ENCODE measurements at regions not wholly inside any gene's neighbourhood (a gene's known extent, or its start where the extent isn't known, plus 50 kb on each side); places are given as distances from the start of the nearest gene placed in this dataset.

DNA sequence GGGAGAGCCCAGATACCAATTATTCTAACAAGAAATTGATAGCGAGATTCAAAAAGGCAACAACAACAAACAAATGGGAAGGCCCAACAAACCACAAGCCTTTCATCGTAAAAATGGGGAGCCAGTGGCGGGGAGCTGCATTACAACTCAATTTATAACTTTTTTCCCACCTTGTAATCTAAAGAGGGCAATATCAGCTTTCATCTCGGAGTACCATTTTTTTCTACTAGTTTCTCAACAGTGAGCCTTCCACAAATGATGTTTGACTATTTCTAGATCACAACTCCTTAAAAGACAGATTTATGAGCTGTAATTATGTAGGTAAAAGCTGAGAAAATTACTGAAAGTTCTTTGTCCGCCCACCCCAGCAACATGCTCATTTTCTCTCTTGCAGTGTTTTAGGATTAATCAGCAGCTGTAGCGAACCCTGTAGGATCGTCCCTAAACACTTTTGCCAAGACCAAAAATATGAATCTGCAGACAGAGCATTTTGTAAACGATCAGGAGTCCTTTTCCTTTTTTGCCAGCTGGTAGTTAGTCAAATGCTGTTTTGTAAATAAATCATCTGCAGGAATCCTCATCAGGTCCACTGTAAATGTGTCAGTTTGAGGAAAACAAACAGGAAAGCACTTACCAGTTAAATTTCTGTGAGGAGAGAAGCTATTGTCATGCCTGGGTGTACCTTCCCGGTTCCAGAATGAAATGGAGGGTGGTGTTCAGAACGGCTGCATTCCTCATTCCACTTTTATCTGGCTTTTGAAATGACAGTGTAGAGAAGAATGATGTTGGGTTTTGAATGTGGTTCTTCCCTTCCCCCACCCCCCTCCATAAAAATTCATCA lies 53.2 kb downstream of the EEF1B2 start:
- peak; percentile 91 for DNase-seq

GRCh38 chr2:206213514-206213845 lies 53.8 kb downstream of the EEF1B2 start:
- DNase-seq = no peak

DNA sequence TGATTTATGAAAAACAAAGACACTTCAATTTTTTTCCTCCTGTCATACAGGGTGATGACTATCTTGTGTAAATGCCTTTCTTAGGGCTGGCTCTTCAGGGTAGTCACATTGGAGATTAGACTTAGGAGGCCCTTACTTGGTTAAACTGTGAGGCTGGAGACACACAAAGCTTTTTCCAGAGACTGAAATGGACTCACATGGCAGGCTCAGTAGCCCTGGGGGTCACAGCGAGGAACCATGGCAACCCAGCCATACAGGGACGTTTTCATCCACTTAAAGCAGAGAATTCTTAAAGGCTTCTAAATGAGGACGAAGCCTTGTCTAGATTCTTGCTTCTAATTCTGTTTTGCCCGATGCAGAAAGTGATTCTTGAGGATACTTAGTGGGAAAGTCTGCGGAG lies 57.3 kb upstream of the ZDBF2 start:
- DNase-seq = no peak

GRCh38 chr2:206217743-206218142 lies 56.7 kb upstream of the ZDBF2 start:
- peak; percentile 26 for DNase-seq

DNA sequence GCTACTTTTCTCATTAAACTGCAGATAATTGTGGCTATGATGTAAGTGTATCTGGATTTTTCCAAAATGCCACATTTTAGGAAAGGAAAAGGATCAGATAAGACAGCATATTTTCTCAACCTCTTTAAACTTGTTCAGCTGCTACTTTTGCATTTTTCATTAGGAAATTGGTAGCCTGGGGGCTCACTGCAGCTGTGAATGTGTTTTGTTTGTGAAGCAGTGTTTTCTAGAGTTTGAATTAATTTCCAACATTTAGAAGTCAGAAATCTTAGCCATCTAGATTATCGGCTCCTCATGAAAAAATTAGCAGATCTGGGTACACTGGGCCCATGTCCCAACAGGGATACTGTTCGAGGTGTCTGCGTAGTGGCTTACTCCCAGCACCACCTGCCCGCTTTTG lies 56.3 kb upstream of the ZDBF2 start:
- no peak for DNase-seq

- DNase-seq = no peak
Measured at GRCh38 chr2:206218796-206219499, 55.5 kb upstream of the ZDBF2 start.

- no peak for DNase-seq
Measured at GRCh38 chr2:206219957-206220356, 54.5 kb upstream of the ZDBF2 start.

DNA sequence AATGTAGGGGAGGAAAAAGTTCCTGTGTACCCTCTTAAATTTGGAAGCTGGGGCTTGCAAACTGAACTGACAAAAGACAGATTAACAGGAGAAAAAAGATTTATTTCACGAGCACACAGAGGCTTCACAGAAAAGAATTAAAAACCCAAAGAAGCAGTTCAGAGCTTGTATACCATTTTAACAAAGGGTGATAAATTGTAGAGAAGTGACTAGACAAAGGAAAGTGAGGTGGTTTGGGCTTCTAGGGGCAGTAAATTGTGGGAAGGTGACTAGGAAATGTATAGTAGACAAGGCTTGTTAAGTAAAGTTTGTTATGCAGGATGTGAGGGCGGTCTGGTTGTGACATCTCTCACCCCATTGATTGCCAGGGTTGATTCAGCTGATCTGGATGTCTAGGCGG lies 53.5 kb upstream of the ZDBF2 start:
- no peak for DNase-seq
